ENCODE measurements at regions not wholly inside any gene's neighbourhood (a gene's known extent, or its start where the extent isn't known, plus 50 kb on each side); places are given as distances from the start of the nearest gene placed in this dataset.
"Not testable (repeated sequence)": the region's sequence is repeated elsewhere in the genome, so short reads cannot be mapped to it uniquely, and the experiment has no call there.

GRCh38 chr21:7956074-7956452 is 2565.3 kb upstream of the TPTE start:
- not testable (repeated sequence) for H3K36me3 ChIP-seq (ENCODE audit: control insufficient read depth, insufficient read depth, low read length); H3K27me3 ChIP-seq (ENCODE audit: control insufficient read depth, insufficient read depth, low read length); H3K4me1 ChIP-seq (ENCODE audit: control insufficient read depth, insufficient read depth, low read length); H3K4me3 ChIP-seq (ENCODE audit: low read length); H3K27ac ChIP-seq (ENCODE audit: low read length); DNase-seq
- WGBS (ENCODE audit: insufficient coverage, low lambda C conversion rate): 53% methylated on average over 2 of the region's 2 CpGs
- H3K9me3 ChIP-seq (ENCODE audit: control insufficient read depth, low read depth, low read length): peaks cover 63% of the 10 kb centered on the region

- H3K9me3 ChIP-seq (ENCODE audit: control insufficient read depth, low read depth, low read length): peaks cover 52% of the 10 kb centered on the region
Observed at GRCh38 chr21:7956998-7957712, 2564.2 kb upstream of the TPTE start.

GRCh38 chr21:7957713-7958064 is 2563.7 kb upstream of the TPTE start:
- no peak overlapping the region for H3K27ac ChIP-seq (ENCODE audit: low read length)
- no peaks in the 10 kb centered on the region for H3K4me1 ChIP-seq (ENCODE audit: control insufficient read depth, insufficient read depth, low read length)
- no peak for DNase-seq
- H3K9me3 ChIP-seq (ENCODE audit: control insufficient read depth, low read depth, low read length): peaks cover 47% of the 10 kb centered on the region
- H3K27me3 ChIP-seq (ENCODE audit: control insufficient read depth, insufficient read depth, low read length): no peaks in the 10 kb centered on the region
- WGBS (ENCODE audit: insufficient coverage, low lambda C conversion rate): 37% methylated on average over 2 of the region's 2 CpGs
- no peaks in the 10 kb centered on the region for H3K36me3 ChIP-seq (ENCODE audit: control insufficient read depth, insufficient read depth, low read length)
- H3K4me3 ChIP-seq (ENCODE audit: low read length): no peak overlapping the region

More at GRCh38 chr21:7956998-7957712, 2564.2 kb upstream of the TPTE start:
- H3K27me3 ChIP-seq (ENCODE audit: control insufficient read depth, insufficient read depth, low read length); DNase-seq; H3K4me1 ChIP-seq (ENCODE audit: control insufficient read depth, insufficient read depth, low read length); H3K36me3 ChIP-seq (ENCODE audit: control insufficient read depth, insufficient read depth, low read length); H3K4me3 ChIP-seq (ENCODE audit: low read length); H3K27ac ChIP-seq (ENCODE audit: low read length): not testable (repeated sequence)
- 60% methylated on average over 3 of the region's 5 CpGs for whole genome bisulfite sequencing (ENCODE audit: insufficient coverage, low lambda C conversion rate)

Measured in large intestine (tissue), 3 donors.